ENCODE measurements at regions not wholly inside any gene's neighbourhood (a gene's known extent, or its start where the extent isn't known, plus 50 kb on each side); places are given as distances from the start of the nearest gene placed in this dataset.

GRCh38 chr2:238593678-238594077 lies 167.0 kb downstream of the ASB1 start:
- no peaks in the 10 kb centered on the region for H3K9me3 Mint-ChIP-seq
- H3K4me3 Mint-ChIP-seq: no peak overlapping the region
- H3K27me3 Mint-ChIP-seq: peaks cover 10% of the 10 kb centered on the region
- no peaks in the 10 kb centered on the region for H3K36me3 Mint-ChIP-seq (ENCODE audit: low read depth)
- H3K27ac Mint-ChIP-seq: no peak overlapping the region
- H3K4me1 Mint-ChIP-seq: no peaks in the 10 kb centered on the region
- ATAC-seq (replicated peaks): no peak

GRCh38 chr2:238594796-238595749 lies 168.3 kb downstream of the ASB1 start:
- no peaks in the 10 kb centered on the region for H3K4me1 Mint-ChIP-seq
- H3K27me3 Mint-ChIP-seq: peaks cover 16% of the 10 kb centered on the region
- no peak overlapping the region for H3K4me3 Mint-ChIP-seq
- no peak for ATAC-seq (replicated peaks)
- H3K27ac Mint-ChIP-seq: no peak overlapping the region
- no peaks in the 10 kb centered on the region for H3K36me3 Mint-ChIP-seq (ENCODE audit: low read depth)
- no peaks in the 10 kb centered on the region for H3K9me3 Mint-ChIP-seq

GRCh38 chr2:238595750-238596570 lies 169.2 kb downstream of the ASB1 start:
- no peaks in the 10 kb centered on the region for H3K4me1 Mint-ChIP-seq
- H3K27ac Mint-ChIP-seq: no peak overlapping the region
- H3K4me3 Mint-ChIP-seq: no peak overlapping the region
- H3K27me3 Mint-ChIP-seq: peaks cover 16% of the 10 kb centered on the region
- no peaks in the 10 kb centered on the region for H3K9me3 Mint-ChIP-seq
- H3K36me3 Mint-ChIP-seq (ENCODE audit: low read depth): no peaks in the 10 kb centered on the region
- ATAC-seq (replicated peaks): no peak

- no peak overlapping the region for H3K4me3 Mint-ChIP-seq
- peaks cover 16% of the 10 kb centered on the region for H3K27me3 Mint-ChIP-seq
- ATAC-seq (replicated peaks): no peak
- no peak overlapping the region for H3K27ac Mint-ChIP-seq
- H3K4me1 Mint-ChIP-seq: no peaks in the 10 kb centered on the region
- no peaks in the 10 kb centered on the region for H3K9me3 Mint-ChIP-seq
- no peaks in the 10 kb centered on the region for H3K36me3 Mint-ChIP-seq (ENCODE audit: low read depth)
Measured at GRCh38 chr2:238596571-238597551, 170.1 kb downstream of the ASB1 start.

- no peak for ATAC-seq (replicated peaks)
- no peak overlapping the region for H3K27ac Mint-ChIP-seq
- H3K4me3 Mint-ChIP-seq: no peak overlapping the region
- no peaks in the 10 kb centered on the region for H3K9me3 Mint-ChIP-seq
- H3K36me3 Mint-ChIP-seq (ENCODE audit: low read depth): no peaks in the 10 kb centered on the region
- H3K27me3 Mint-ChIP-seq: peaks cover 19% of the 10 kb centered on the region
- H3K4me1 Mint-ChIP-seq: no peaks in the 10 kb centered on the region
Measured at GRCh38 chr2:238597638-238598528, 171.2 kb downstream of the ASB1 start.

- H3K36me3 Mint-ChIP-seq (ENCODE audit: low read depth): no peaks in the 10 kb centered on the region
- ATAC-seq (replicated peaks): no peak
- no peak overlapping the region for H3K4me3 Mint-ChIP-seq
- H3K27ac Mint-ChIP-seq: no peak overlapping the region
- H3K27me3 Mint-ChIP-seq: peaks cover 30% of the 10 kb centered on the region
- H3K4me1 Mint-ChIP-seq: no peaks in the 10 kb centered on the region
- peaks cover 4% of the 10 kb centered on the region for H3K9me3 Mint-ChIP-seq
Measured at GRCh38 chr2:238598802-238599530, 172.2 kb downstream of the ASB1 start.

- H3K27ac Mint-ChIP-seq: no peak overlapping the region
- H3K27me3 Mint-ChIP-seq: peaks cover 39% of the 10 kb centered on the region
- no peak overlapping the region for H3K4me3 Mint-ChIP-seq
- H3K36me3 Mint-ChIP-seq (ENCODE audit: low read depth): no peaks in the 10 kb centered on the region
- no peaks in the 10 kb centered on the region for H3K4me1 Mint-ChIP-seq
- no peak for ATAC-seq (replicated peaks)
- H3K9me3 Mint-ChIP-seq: peaks cover 4% of the 10 kb centered on the region
Measured at GRCh38 chr2:238599549-238600505, 173.1 kb downstream of the ASB1 start.

GRCh38 chr2:238600506-238601432 lies 174.0 kb downstream of the ASB1 start:
- H3K4me3 Mint-ChIP-seq: no peak overlapping the region

GRCh38 chr2:238601433-238602222 lies 174.9 kb downstream of the ASB1 start:
- no peaks in the 10 kb centered on the region for H3K4me1 Mint-ChIP-seq
- H3K27ac Mint-ChIP-seq: no peak overlapping the region
- peaks cover 4% of the 10 kb centered on the region for H3K9me3 Mint-ChIP-seq
- no peaks in the 10 kb centered on the region for H3K36me3 Mint-ChIP-seq (ENCODE audit: low read depth)
- peaks cover 43% of the 10 kb centered on the region for H3K27me3 Mint-ChIP-seq
- no peak overlapping the region for H3K4me3 Mint-ChIP-seq
- ATAC-seq (replicated peaks): no peak

More at GRCh38 chr2:238600506-238601432, 174.0 kb downstream of the ASB1 start:
- H3K9me3 Mint-ChIP-seq: peaks cover 4% of the 10 kb centered on the region
- no peak for ATAC-seq (replicated peaks)
- H3K4me1 Mint-ChIP-seq: no peaks in the 10 kb centered on the region
- H3K27ac Mint-ChIP-seq: no peak overlapping the region
- H3K36me3 Mint-ChIP-seq (ENCODE audit: low read depth): no peaks in the 10 kb centered on the region
- H3K27me3 Mint-ChIP-seq: peaks cover 39% of the 10 kb centered on the region

GRCh38 chr2:238602223-238602960 lies 175.7 kb downstream of the ASB1 start:
- peaks cover 43% of the 10 kb centered on the region for H3K27me3 Mint-ChIP-seq
- no peak overlapping the region for H3K4me3 Mint-ChIP-seq
- no peaks in the 10 kb centered on the region for H3K36me3 Mint-ChIP-seq (ENCODE audit: low read depth)
- H3K9me3 Mint-ChIP-seq: peaks cover 9% of the 10 kb centered on the region
- H3K4me1 Mint-ChIP-seq: no peaks in the 10 kb centered on the region
- ATAC-seq (replicated peaks): no peak
- H3K27ac Mint-ChIP-seq: no peak overlapping the region

Data from activated T-helper 17 cell treated with anti-CD3 and anti-CD28 coated beads, Interleukin-2, amount 50 U/mL, for 72 hours (primary cell).